Adrenal gland (tissue), 9 donors: ENCODE measurements at regions not wholly inside any gene's neighbourhood (a gene's known extent, or its start where the extent isn't known, plus 50 kb on each side); places are given as distances from the start of the nearest gene placed in this dataset.

Experiments
- DNase-seq, 7 donors: peaks; one replicate each; pipeline ENCODE4 v3.0.0-alpha.2; 2019 to 2020
- H3K27ac ChIP-seq, 5 donors: fragments of 200-600 bp; sonication (generic) in 4 of 5; 1 replicate in 3 of 5; 2 replicates in 2 of 5; pipeline versions ENCODE4 v1.5.1 to v1.8.0; 2016 to 2020; ENCODE audit warnings: mild to moderate bottlenecking in 1 of 5
- H3K27me3 ChIP-seq: fragments of 200-600 bp; 2 replicates; pipeline ENCODE4 v1.8.0; 2021
- H3K36me3 ChIP-seq, 2 donors: fragments of 200-600 bp; replicated peaks in 1 of 2; 1 replicate in 1 of 2; 2 replicates in 1 of 2; pipeline versions ENCODE4 v1.5.1 to v1.8.0; 2018 to 2022
- H3K4me1 ChIP-seq, 2 donors: fragments of 200-600 bp; replicated peaks in 1 of 2; 1 replicate in 1 of 2; 2 replicates in 1 of 2; pipeline versions ENCODE4 v1.5.1 to v1.8.0; 2018 to 2021
- H3K4me3 ChIP-seq, 4 donors: fragments of 200-600 bp; sonication (generic) in 3 of 4; one replicate each; pipeline ENCODE4 v1.5.1; 2016 to 2018
- H3K9me3 ChIP-seq, 3 donors: fragments of 200-600 bp; sonication (generic) in 1 of 3; replicated peaks in 1 of 3; 1 replicate in 2 of 3; 2 replicates in 1 of 3; pipeline versions ENCODE4 v1.5.1 to v1.8.0; 2016 to 2021
- CTCF ChIP-seq, 6 experiments: fragments of 450-650 bp in 4 of 6; fragments of 200-600 bp in 2 of 6; sonication (generic) in 1 of 6; IDR thresholded peaks; 1 replicate in 5 of 6; 2 replicates in 1 of 6; pipeline versions ENCODE4 v1.5.1 to v1.8.0; 2016 to 2021; ENCODE audit warnings: antibody characterized with exemption in 6 of 6, mild to moderate bottlenecking in 2 of 6, moderate library complexity in 1 of 6
- POLR2A ChIP-seq, 2 donors: fragments of 450-650 bp; IDR thresholded peaks; one replicate each; pipeline ENCODE4 v1.6.1; 2017; ENCODE audit warnings: antibody characterized with exemption in 2 of 2, mild to moderate bottlenecking in 2 of 2, moderate library complexity in 1 of 2
- WGBS, 4 donors: extraction: QIAGEN DNeasy Blood & Tissue Kit in 2 of 4; methylation state at CpG; one replicate each; pipeline versions ENCODE4 v1.1.5 to v1.1.7; 2013 to 2017; 5-methylcytosine and 5-hydroxymethylcytosine counted together
- intact Hi-C, 2 donors: fragments of 100-400 bp; cut with DNase I; formaldehyde crosslinking; loops; one replicate each; pipeline versions ENCODE4 v1.14.1 to v1.15.0; 2022 to 2023
- donor health status: healthy with polysubstance abuse.
- donor health status: Bipolar disorder and iron deficiency.
- donor health status: DM: yes; HTN: yes; CAD: no.
- donor health status: DM: no; HTN: no; CAD: no.
- donor health status: DM: no; HTN: no; CAD: no.

DNA sequence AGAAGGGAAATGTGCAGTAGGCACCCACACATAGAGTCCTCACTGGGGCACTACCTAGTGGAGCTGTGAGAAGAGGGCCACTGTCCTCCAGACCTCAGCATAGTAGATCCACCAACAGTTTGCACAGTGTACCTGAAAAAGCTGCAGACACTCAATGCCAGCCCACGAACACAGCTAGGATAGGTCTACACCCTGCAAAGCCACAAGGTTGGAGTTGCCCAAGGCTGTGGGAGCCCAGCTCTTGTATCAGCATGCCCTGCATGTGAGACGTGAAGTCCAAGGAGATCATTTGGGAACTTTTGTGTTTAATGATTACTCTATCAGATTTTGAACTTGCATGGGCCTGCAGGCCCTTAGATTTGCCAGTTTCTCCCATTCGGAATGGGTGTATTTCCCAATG lies 299.4 kb upstream of the OLFM3 start:
- H3K9me3 ChIP-seq, result no peaks in the 10 kb centered on the region
- 67 to 79% (median 74%) methylated on average over 2 to 3 of the region's 3 CpGs for whole genome bisulfite sequencing, 4 donors
- no peak overlapping the region for H3K4me3 ChIP-seq
- no peaks in the 10 kb centered on the region for H3K36me3 ChIP-seq
- DNase-seq, result no peak
- no peak for TF ChIP-seq POLR2A (IDR thresholded peaks at IDR 0.05)
- TF ChIP-seq CTCF (IDR thresholded peaks at IDR 0.05), result no peak
- no peaks in the 10 kb centered on the region for H3K27me3 ChIP-seq
- no peak overlapping the region for H3K27ac ChIP-seq
- intact Hi-C loops, result no loop called here
- no peaks in the 10 kb centered on the region for H3K4me1 ChIP-seq

GRCh38 chr1:102282955-102283354 lies 286.2 kb upstream of the OLFM3 start:
- H3K4me3 ChIP-seq, result no peak overlapping the region
- TF ChIP-seq CTCF (IDR thresholded peaks at IDR 0.05), result no peak
- TF ChIP-seq POLR2A (IDR thresholded peaks at IDR 0.05), result no peak
- H3K27me3 ChIP-seq, result no peaks in the 10 kb centered on the region
- H3K36me3 ChIP-seq, result no peaks in the 10 kb centered on the region
- H3K4me1 ChIP-seq, result no peaks in the 10 kb centered on the region
- 46 to 73% (median 47%) methylated on average over 1 of the region's 1 CpG for WGBS, 4 donors
- H3K27ac ChIP-seq, result no peak overlapping the region
- DNase-seq, result no peak
- no peaks in the 10 kb centered on the region for H3K9me3 ChIP-seq
- intact Hi-C loops, result no loop called here

GRCh38 chr1:102262994-102263393 lies 266.3 kb upstream of the OLFM3 start:
- DNase-seq, result no peak
- no peaks in the 10 kb centered on the region for H3K27me3 ChIP-seq
- intact Hi-C loops, result no loop called here
- no peaks in the 10 kb centered on the region for H3K4me1 ChIP-seq
- H3K27ac ChIP-seq, result no peak overlapping the region
- no peak overlapping the region for H3K4me3 ChIP-seq
- H3K36me3 ChIP-seq, result no peaks in the 10 kb centered on the region
- no peaks in the 10 kb centered on the region for H3K9me3 ChIP-seq
- TF ChIP-seq POLR2A (IDR thresholded peaks at IDR 0.05) (no peak), CTCF (IDR thresholded peaks at IDR 0.05) (no peak)

DNA sequence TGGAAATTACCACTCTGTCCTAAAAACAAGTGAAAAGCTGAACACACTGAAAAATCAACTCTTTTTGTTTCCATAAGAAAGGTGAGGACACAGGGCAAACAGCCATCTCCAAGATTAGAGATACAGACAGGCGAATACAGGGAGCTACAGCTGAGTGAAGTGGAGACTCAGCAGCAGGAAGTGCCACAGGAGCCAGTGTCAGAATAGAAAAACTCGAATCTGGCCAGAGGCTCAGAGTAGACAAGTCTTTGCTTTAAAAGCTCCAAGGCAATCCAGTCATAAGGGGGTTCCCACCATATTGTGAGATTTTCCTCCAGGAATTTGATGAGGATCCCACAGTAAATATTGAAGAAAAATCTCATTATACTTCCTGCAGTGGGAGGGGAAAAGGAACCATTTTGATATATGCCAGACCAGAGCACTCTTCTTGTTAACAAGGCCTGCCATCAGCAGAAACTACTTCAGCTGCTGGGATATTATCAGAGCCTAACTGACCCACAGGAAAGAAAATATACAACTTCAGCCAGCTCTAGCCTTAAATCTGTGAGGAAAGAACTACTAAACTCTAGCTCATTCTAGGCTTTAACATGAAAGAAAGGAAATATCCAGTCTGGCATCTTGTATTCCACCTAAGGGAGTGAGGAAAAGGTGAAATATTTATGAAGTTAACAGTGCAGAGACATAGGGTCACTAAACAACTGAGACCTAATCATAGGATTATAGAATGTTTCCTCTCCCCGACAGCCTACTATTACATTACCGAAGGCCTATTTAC lies 256.2 kb upstream of the OLFM3 start:
- Histone ChIP-seq H3K27ac (no peak overlapping the region), H3K36me3 (no peaks in the 10 kb centered on the region), H3K9me3 (no peaks in the 10 kb centered on the region), H3K27me3 (no peaks in the 10 kb centered on the region), H3K4me3 (no peak overlapping the region), H3K4me1 (no peaks in the 10 kb centered on the region)
- WGBS, 4 donors, result 73 to 84% (median 78%) methylated on average over 4 of the region's 4 CpGs
- no peak for DNase-seq
- intact Hi-C loops, result no loop called here
- TF ChIP-seq POLR2A (IDR thresholded peaks at IDR 0.05) (no peak), CTCF (IDR thresholded peaks at IDR 0.05) (no peak)
